OCI-LY7 (cell line): ENCODE measurements at regions not wholly inside any gene's neighbourhood (a gene's known extent, or its start where the extent isn't known, plus 50 kb on each side); places are given as distances from the start of the nearest gene placed in this dataset.

Experiments
- BruUV-seq: library from RNA; stranded (reverse); fragments of 400-500 nt; replicated peaks from 2 replicates; lab custom pipeline; 2021; lab: Mats Ljungman, UMichigan
- CTCF ChIA-PET: fragments of 300-600 bp; sonication (Branson Sonifier 250); formaldehyde crosslinking; loops from one replicate; lab custom pipeline; 2022; ENCODE audit warnings: antibody characterized with exemption; ENCODE audit not compliant: unreplicated experiment; lab: Charles Lee
- POLR2A ChIA-PET: fragments of 300-600 bp; sonication (Branson Sonifier 250); formaldehyde crosslinking; loops from one replicate; lab custom pipeline; 2022; ENCODE audit warnings: antibody characterized with exemption; lab: Charles Lee
- DNase-seq: peaks from one replicate; pipeline ENCODE4 v3.0.0-alpha.2; 2015; ENCODE audit warnings: low spot score
- H2AFZ ChIP-seq: fragments of 200-600 bp; sonication (generic), shearing (Covaris generic); 2 replicates; pipeline ENCODE4 v1.6.1; 2014; ENCODE audit warnings: mild to moderate bottlenecking, antibody characterized with exemption, low read length, moderate library complexity
- H3K27ac ChIP-seq: fragments of 200-600 bp; sonication (generic); 2 replicates; pipeline ENCODE4 v1.5.1; 2014; ENCODE audit warnings: mixed run types, low read depth, mild to moderate bottlenecking, moderate library complexity, low read length, inconsistent platforms; ENCODE audit not compliant: poor library complexity, severe bottlenecking
- H3K36me3 ChIP-seq: fragments of 200-600 bp; sonication (generic); 2 replicates; pipeline ENCODE4 v1.6.1; 2014; ENCODE audit warnings: mild to moderate bottlenecking, antibody characterized with exemption, low read length, moderate library complexity, mixed read lengths; ENCODE audit not compliant: insufficient read depth
- H3K4me1 ChIP-seq: fragments of 200-600 bp; sonication (generic); 2 replicates; pipeline ENCODE4 v1.5.1; 2014; ENCODE audit warnings: mild to moderate bottlenecking, low read length; ENCODE audit not compliant: insufficient read depth, poor library complexity, severe bottlenecking
- H3K4me2 ChIP-seq: fragments of 200-600 bp; sonication (generic); 2 replicates; pipeline ENCODE4 v1.6.1; 2014; ENCODE audit warnings: mild to moderate bottlenecking, low read length
- H3K4me3 ChIP-seq: fragments of 200-600 bp; sonication (generic); 2 replicates; pipeline ENCODE4 v1.5.1; 2014; ENCODE audit warnings: mild to moderate bottlenecking, low read depth, low read length; ENCODE audit not compliant: poor library complexity, severe bottlenecking
- H3K79me2 ChIP-seq: fragments of 200-600 bp; sonication (generic); 2 replicates; pipeline ENCODE4 v1.6.1; 2016; ENCODE audit warnings: low read depth, mild to moderate bottlenecking, low read length, moderate library complexity, mixed read lengths; ENCODE audit not compliant: insufficient read depth
- H3K9me2 ChIP-seq: fragments of 200-600 bp; sonication (generic); 2 replicates; pipeline ENCODE4 v1.6.1; 2016; ENCODE audit warnings: mild to moderate bottlenecking, low read length, mixed read lengths; ENCODE audit not compliant: insufficient read depth
- H3K9me3 ChIP-seq: fragments of 200-600 bp; sonication (generic); 2 replicates; pipeline ENCODE4 v1.6.1; 2014; ENCODE audit warnings: mild to moderate bottlenecking, mixed run types, low read length, mixed read lengths
- H4K20me1 ChIP-seq: fragments of 200-600 bp; sonication (generic); 2 replicates; pipeline ENCODE4 v1.6.1; 2014; ENCODE audit warnings: mild to moderate bottlenecking, antibody characterized with exemption, low read length, moderate library complexity, mixed read lengths; ENCODE audit not compliant: insufficient read depth
- CTCF ChIP-seq: fragments of 200-600 bp; sonication (generic); conservative IDR thresholded peaks from 2 replicates; pipeline ENCODE4 v1.5.1; 2014; ENCODE audit warnings: mild to moderate bottlenecking, antibody characterized with exemption, low read length, moderate library complexity, mixed read lengths
- EZH2phosphoT487 ChIP-seq: fragments of 200-600 bp; sonication (generic); IDR thresholded peaks from 2 replicates; pipeline ENCODE4 v1.6.1; 2018; ENCODE audit warnings: low read depth, borderline replicate concordance, mild to moderate bottlenecking, mixed run types, antibody characterized with exemption, low read length, moderate library complexity, mixed read lengths
- intact Hi-C: fragments of 100-400 bp; cut with micrococcal nuclease; formaldehyde crosslinking; loops from one replicate; pipeline ENCODE4 v1.10.0; 2022; ENCODE audit not compliant: unreplicated experiment

- Histone ChIP-seq H3K36me3 (no peaks in the 10 kb centered on the region), H3K79me2 (no peaks in the 10 kb centered on the region), H3K27ac (no peak overlapping the region), H3K9me3 (no peaks in the 10 kb centered on the region), H3K9me2 (no peaks in the 10 kb centered on the region), H2AFZ (no peak overlapping the region), H4K20me1 (no peaks in the 10 kb centered on the region), H3K4me2 (no peak overlapping the region), H3K4me3 (no peak overlapping the region), H3K4me1 (no peaks in the 10 kb centered on the region)
- TF ChIP-seq EZH2phosphoT487 (no peak), CTCF (no peak)
- ChIA-PET POLR2A (no interaction called here), CTCF (no interaction called here)
- DNase-seq = no peak
- no TSS peak for BruUV-seq
- intact Hi-C loops = no loop called here
Measured at GRCh38 chr18:67644226-67644625, 127.7 kb upstream of the DSEL start.

GRCh38 chr18:67639872-67640271 is 123.4 kb upstream of the DSEL start:
- H3K4me1 ChIP-seq = no peaks in the 10 kb centered on the region
- H3K79me2 ChIP-seq = no peaks in the 10 kb centered on the region
- ChIA-PET POLR2A (interaction anchor here (0.7 kb wide), 1 partner anchor 56 kb away, joined by 3 read pairs; no protein-coding TSS in a partner anchor), CTCF (no interaction called here)
- intact Hi-C loops = no loop called here
- H3K9me3 ChIP-seq = no peaks in the 10 kb centered on the region
- H2AFZ ChIP-seq = no peak overlapping the region
- H3K4me3 ChIP-seq = no peak overlapping the region
- no TSS peak for BruUV-seq
- no peak for TF ChIP-seq EZH2phosphoT487
- TF ChIP-seq CTCF = no peak
- no peaks in the 10 kb centered on the region for H4K20me1 ChIP-seq
- no peak overlapping the region for H3K27ac ChIP-seq
- H3K36me3 ChIP-seq = no peaks in the 10 kb centered on the region
- no peak for DNase-seq
- no peak overlapping the region for H3K4me2 ChIP-seq
- no peaks in the 10 kb centered on the region for H3K9me2 ChIP-seq

- CTCF ChIA-PET = no interaction called here
- POLR2A ChIA-PET = no interaction called here
- Histone ChIP-seq H3K4me3 (no peak overlapping the region), H3K36me3 (no peaks in the 10 kb centered on the region), H3K9me2 (no peaks in the 10 kb centered on the region), H3K79me2 (no peaks in the 10 kb centered on the region), H4K20me1 (no peaks in the 10 kb centered on the region), H3K27ac (no peak overlapping the region), H3K4me2 (no peak overlapping the region), H2AFZ (no peak overlapping the region), H3K4me1 (no peaks in the 10 kb centered on the region), H3K9me3 (no peaks in the 10 kb centered on the region)
- no peak for DNase-seq
- TF ChIP-seq CTCF (no peak), EZH2phosphoT487 (no peak)
- no TSS peak for BruUV-seq
- intact Hi-C loops = no loop called here
Measured at GRCh38 chr18:67636597-67637385, 120.3 kb upstream of the DSEL start.
